NCI-H2227 treated with DMSO at 0.1 percent for 48 hours (cell line): ENCODE measurements at regions not wholly inside any gene's neighbourhood (a gene's known extent, or its start where the extent isn't known, plus 50 kb on each side); places are given as distances from the start of the nearest gene placed in this dataset.
"Not testable (repeated sequence)": the region's sequence is repeated elsewhere in the genome, so short reads cannot be mapped to it uniquely, and the experiment has no call there.

Experiments
- DNase-seq: peaks from one replicate; lab custom pipeline; 2025; lab: John Stamatoyannopoulos, UW

DNA sequence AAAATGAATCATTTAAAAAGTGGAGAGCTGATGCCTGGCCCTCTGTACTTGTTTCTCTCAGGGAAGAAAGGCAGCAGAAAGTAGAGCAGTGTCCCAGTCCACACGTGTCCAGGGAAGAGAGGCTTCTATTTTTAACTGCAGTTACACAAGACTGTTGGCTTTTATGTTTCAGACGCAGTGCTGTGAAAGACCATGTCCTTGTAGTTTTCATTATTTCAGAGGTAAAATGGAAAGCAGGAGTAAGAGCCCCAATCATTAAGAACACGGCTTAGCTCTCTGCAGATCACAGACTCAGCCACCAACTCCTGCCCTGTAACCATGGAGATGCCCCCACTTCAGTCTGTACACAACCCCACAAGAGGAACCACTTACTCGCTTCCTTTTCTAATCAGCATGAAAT, 336.3 kb downstream of the DAD1 start:
- peak; percentile 19 for DNase-seq

DNA sequence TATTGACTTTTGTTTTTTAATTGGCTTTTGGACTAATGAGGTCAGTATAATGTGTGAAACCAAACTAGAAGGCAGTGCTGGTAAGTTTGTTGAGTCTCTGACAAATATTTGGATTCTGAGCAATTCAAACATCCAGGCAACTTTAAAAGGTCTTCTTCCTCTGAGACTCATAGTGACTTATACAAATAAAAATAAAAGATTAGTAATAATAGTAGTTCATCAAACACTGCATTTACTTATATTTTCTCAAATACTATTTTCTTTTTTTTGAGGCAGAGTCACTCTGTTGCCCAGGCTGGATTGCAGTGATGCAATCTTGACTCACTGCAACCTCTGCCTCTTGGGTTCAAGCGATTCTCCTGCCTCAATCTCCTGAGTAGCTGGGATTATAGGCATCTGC, 337.9 kb downstream of the DAD1 start:
- DNase-seq: no peak

DNA sequence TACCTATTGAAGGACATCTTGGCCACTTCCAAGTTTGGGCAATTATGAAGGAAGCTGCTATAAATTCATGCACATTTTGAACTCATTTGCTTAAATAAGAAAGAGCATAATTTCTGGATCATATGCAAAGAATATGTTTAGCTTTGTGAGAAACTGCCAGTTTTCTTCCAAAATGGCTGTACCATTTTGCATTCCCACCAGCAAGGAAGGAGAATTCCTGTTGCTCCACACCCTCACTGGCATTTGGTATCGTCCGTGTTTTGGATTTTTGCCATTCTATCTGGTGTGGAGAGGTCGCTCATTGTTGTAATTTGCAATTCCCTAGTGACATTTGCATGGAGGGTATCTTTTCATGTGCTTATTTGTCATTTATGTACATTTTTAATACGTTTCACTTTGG, 339.3 kb downstream of the DAD1 start:
- DNase-seq: no peak

DNA sequence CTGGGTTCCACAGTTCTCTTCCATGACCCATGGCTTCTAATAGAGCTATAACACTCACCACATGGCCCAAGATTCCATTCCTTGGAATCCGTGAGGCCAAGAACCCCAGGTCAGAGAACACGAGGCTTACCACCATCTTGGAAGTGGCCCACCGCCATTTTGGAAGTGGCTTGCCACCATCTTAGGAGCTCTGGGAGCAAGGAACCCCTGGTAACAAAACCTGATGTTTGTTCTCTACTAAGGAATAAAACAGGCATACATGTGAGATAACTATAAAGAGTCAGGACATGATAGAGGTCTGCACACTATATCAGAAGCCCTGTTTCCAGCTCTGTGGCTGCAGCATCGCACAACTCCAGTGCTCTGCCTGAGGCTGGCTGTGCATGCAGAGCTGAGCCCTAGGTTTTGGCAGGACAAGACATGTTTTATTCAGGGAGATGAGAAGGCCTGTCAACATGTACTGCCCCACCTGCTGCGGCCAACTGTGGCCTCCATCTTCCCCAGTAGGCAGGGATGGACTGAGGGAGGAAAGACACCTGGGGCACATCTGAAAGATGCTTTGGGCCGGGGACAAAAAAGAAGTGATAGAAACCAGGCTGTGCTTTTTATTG, 344.9 kb downstream of the DAD1 start:
- DNase-seq: no peak

DNA sequence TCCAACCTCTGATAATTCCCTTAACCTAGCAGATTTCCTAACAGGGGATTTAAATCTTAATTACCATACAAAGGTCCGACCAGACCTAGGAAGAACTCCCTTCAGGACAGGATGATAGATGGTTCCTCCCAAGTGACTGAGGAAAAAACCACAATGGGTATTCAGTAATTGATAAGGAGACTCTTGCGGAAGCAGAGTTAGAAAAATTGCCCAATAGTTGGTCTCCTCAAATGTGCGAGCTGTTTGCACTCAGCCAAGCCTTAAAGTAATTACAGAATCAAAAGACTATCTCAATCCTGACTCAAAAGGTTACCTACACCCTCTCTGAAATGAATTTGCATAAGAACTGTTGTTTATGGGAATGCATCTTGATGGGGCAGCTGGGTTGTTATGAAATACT, 350.7 kb downstream of the DAD1 start:
- DNase-seq: not testable (repeated sequence)

DNA sequence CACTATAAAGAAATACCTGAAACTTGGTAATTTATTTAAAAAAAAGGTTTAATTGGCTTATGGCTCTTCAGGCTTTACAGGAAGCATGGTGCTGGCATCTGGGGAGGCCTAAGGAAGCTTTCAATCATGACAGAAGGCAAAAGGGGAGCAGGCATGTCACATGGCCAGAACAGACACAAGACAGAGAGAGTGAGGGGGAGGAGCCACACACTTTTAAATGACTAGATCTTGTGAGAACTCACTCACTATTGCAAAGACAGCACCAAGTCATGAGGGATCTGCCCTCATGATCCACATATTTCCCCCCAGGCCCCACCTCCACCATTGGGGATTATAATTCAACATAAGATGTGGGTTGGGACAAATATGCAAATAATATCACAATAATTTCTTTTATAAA, 355.6 kb downstream of the DAD1 start:
- DNase-seq: no peak

GRCh38 chr14:22232933-22233332, 356.1 kb downstream of the DAD1 start:
- DNase-seq: no peak

DNA sequence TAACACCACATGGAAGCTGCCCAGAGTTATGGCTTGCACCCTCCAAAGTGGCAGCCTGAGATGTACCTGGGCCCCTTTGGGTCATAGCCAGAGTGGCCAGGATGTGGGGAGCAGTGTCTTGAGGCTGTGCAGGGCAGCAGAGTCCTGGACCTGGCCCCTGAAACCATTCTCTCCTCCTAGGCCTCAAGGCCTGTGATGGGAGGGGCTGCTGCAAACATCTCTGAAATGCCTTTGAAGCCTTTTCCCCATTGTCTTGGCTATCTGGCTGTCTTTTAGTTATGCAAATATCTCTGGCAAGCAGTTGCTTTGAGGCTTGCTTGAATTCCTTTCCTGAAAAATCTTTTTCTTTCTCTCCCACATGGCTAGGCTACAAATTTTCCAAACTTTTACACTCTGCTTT, 356.5 kb downstream of the DAD1 start:
- DNase-seq: no peak

- no peak for DNase-seq
Observed at GRCh38 chr14:22231018-22231417, 358.0 kb downstream of the DAD1 start.

DNA sequence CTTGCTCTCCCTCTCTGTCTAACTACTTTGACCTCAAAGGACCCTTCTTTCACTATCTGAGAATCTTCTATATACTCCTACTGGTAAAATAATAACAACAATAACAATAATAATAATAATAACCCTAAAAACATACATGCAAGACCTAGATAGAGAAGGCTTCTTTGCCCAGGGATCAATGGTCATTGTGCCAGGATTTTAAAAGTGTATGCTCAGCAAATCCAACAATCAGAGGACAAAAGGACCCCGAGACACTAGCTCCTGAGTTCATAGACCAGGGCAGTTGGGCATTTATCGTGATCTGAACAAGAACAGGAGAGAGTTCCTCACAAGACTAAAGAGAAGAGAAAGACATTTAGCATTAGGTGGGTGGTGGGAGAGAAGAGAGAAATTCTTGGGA, 358.5 kb downstream of the DAD1 start:
- no peak for DNase-seq

DNA sequence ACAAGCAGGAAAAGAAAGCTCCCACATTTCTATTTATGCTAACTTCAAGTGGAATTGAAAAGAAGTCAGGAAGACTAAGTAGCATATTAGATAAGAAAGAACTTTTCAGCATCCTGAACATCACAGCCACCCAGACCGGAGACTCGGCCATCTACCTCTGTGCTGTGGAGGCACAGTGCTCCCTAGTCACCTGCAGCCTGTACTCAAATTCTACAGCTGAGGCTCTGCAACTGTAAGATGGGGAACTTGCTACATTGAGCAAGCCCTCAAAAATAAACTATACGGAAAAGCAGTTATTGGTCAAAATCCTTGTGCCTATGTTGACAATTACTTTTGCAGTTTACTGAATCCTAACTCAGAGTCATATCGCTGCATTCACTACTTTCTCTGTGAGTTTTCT, 361.9 kb downstream of the DAD1 start:
- DNase-seq: no peak

DNA sequence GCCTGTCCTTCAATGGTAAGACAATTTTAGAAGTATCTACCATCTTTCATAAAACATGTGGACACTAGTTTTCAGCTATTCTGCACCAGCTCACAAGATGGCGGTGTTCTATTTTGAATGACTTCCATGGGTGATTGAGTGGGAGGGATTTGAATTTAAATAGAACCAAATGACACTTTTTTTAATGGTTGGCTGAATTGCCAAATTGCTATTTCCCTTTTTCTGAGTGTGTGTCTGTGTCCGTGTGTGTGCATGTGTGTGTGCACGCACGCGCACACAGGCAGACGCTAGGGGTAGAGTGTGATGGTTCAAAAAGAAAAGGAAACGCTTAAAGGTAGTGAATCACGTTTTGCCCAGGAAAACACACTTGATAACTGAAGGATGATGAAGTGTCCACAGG, 362.6 kb downstream of the DAD1 start:
- DNase-seq: no peak

DNA sequence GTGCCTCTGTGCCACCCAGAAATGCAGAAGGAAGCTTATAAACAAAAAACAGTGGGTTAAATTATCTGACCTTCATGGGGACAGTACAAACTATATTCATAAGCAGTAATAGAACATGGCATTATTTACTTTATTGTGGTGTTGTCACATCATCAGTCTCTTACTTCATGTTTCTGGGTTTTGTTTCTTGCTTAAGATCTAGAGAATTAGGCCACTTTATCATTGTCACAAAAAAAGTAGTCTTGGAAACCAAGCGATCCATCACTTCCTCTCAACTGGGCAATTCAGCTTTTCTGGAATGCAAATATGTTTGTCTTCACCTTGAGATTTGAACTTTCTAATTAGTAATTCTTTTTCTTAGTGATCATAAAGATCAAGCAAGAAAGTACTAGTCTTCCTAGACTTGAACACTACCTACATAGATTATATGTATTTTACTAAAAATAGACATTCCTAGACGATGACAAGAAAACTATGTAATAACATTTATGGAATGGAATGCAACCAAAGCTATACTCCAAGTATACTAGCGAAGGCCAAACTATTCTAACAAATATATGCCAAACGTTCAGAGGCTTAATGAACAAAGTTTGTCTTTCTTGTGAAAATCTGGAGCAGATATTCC, 363.4 kb downstream of the DAD1 start:
- DNase-seq: no peak

- DNase-seq: no peak
Observed at GRCh38 chr14:22221508-22221907, 367.5 kb downstream of the DAD1 start.

DNA sequence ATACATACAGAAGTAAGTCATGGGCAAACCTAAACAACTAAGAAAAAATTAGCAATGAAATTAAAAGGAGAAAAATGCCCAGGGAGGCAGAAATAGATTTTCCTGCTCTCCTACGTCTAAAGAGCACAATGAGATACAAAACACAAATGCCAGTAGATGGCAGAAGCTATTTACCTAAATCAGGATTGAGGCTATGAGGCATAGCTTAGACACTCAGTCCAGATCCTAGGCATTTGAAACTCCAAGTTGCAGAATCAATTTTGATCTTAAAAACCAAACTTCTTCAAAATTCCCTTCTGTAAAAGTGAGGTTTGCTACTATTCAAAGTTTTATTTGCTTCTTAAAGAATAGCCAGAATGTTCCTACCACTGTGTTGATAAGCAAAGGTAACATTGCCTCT, 368.6 kb downstream of the DAD1 start:
- no peak for DNase-seq

DNA sequence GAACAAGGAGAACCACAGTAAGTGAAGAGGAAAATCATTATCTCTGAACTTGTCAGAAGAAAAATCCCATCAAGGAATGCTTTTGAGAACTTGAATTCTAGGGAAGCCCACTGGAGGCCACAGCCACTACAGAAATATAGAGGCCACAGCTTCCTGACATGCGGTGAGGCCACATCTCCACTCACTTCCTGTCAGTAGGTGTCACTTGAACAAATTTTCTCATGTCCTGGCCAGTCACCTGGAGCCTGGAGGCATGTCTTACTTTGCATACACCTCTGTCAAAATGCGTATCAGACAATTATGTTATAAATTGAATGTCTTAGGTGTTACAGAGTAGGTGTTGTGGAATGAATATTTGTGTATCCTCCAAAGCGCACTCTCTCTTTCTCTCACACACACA, 370.3 kb downstream of the DAD1 start:
- no peak for DNase-seq

DNA sequence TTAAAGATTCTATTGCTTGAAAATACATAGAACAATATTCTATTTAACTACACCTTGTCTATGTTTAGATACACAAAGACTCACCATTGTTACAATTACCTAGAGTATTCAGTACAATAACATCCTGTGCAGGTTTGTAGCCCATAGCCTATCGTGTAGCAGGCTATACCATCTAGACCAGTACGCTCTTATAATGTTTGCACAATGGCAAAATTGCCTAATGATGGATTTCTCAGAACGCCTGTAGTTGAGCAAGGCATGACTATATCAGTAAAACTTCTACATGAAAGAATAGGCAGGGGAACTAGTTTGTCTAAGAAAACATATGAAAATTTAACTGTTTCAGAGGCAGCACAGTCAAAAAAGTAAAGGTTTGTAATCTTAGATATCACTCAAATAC, 375.9 kb downstream of the DAD1 start:
- DNase-seq: no peak

DNA sequence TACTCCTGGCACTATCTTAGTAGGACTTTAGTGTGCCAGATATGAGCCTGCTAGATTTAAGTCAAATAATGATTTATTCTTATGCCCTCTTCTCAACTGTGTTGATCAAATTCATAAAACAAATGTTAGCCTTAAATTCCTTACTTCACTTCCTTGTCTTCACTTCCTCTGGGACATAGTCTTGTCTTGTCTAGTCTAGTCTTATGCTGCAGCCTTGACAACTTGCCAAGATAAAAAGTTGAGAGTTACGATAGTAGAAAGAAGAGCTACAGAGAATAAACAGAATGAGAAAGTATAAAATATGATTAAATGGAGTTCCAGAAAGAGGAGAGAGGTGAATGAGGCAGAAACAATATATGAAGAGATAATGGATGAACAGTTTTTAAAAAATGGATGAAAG, 378.1 kb downstream of the DAD1 start:
- no peak for DNase-seq

DNA sequence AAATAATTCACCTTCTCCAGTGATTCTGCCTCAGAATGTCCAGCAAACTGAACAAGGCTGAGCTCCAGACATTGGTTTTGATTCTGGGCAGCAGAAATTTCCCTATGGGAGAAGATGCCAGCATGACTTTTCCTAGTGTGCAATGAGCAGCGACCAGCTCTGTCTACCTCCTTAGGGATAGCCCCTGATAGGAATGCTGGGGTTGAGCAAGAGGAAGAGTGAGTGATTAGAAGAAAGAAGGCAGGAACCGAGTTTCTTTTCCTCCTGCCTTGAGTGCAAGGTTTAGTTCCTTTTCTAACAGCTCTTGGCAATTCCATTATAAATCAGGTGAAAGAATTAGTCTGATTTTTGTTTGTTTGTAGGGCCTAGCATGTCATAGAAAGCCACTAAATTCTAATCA, 379.0 kb downstream of the DAD1 start:
- no peak for DNase-seq

- no peak for DNase-seq
Observed at GRCh38 chr14:22203036-22203435, 386.0 kb downstream of the DAD1 start.

- DNase-seq: no peak
Observed at GRCh38 chr14:22202313-22202712, 386.7 kb downstream of the DAD1 start.

GRCh38 chr14:22200977-22201605, 387.9 kb downstream of the DAD1 start:
- DNase-seq: peak; percentile 26

DNA sequence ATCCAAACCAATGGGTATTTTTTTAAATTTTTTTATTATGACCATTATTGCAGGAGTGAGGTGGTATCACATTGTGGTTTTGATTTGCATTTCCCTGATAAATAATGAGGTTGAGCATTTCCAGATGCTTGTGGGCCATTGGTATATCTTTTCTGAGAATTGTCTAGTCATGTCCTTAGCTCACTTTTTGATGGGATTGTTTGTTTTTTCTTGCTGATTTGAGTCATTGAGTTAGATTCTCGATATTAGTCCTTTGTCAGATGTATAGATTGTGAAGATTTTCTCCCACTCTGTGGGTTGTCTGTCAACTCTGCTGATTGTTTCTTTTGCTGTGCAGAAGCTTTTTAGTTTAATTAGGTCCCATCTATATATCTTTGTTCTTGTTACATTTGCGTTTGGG, 388.9 kb downstream of the DAD1 start:
- DNase-seq: not testable (repeated sequence)

- no peak for DNase-seq
Observed at GRCh38 chr14:22194664-22195063, 394.4 kb downstream of the DAD1 start.
